HG02642 (cell line): ENCODE measurements at regions not wholly inside any gene's neighbourhood (a gene's known extent, or its start where the extent isn't known, plus 50 kb on each side); places are given as distances from the start of the nearest gene placed in this dataset.
"Not testable (repeated sequence)": the region's sequence is repeated elsewhere in the genome, so short reads cannot be mapped to it uniquely, and the experiment has no call there.

ENCODE experiments used
- ATAC-seq: cut with Tn5 transposase; IDR thresholded peaks from one replicate; pipeline ENCODE4 v1.9.1; 2021; ENCODE audit warnings: mild to moderate bottlenecking; ENCODE audit not compliant: unreplicated experiment, poor library complexity

GRCh38 chr2:19111354-19111753, 247.1 kb downstream of the OSR1 start:
- ATAC-seq = no peak

- no peak for ATAC-seq
Observed at GRCh38 chr2:19109518-19109917, 248.9 kb downstream of the OSR1 start.

- no peak for ATAC-seq
Observed at GRCh38 chr2:19106376-19106775, 252.0 kb downstream of the OSR1 start.

- ATAC-seq = no peak
Observed at GRCh38 chr2:19104503-19104902, 253.9 kb downstream of the OSR1 start.

- ATAC-seq = no peak
Observed at GRCh38 chr2:19102696-19103423, 255.6 kb downstream of the OSR1 start.

- no peak for ATAC-seq
Observed at GRCh38 chr2:19101968-19102367, 256.5 kb downstream of the OSR1 start.

- no peak for ATAC-seq
Observed at GRCh38 chr2:19100570-19100969, 257.9 kb downstream of the OSR1 start.

- ATAC-seq = no peak
Observed at GRCh38 chr2:19099181-19099580, 259.2 kb downstream of the OSR1 start.

GRCh38 chr2:19098467-19099160, 259.8 kb downstream of the OSR1 start:
- ATAC-seq = no peak

GRCh38 chr2:19089476-19089875, 268.9 kb downstream of the OSR1 start:
- ATAC-seq = not testable (repeated sequence)

- ATAC-seq = no peak
Observed at GRCh38 chr2:19086231-19086651, 272.2 kb downstream of the OSR1 start.

- ATAC-seq = no peak
Observed at GRCh38 chr2:19078709-19079108, 279.7 kb downstream of the OSR1 start.

GRCh38 chr2:19073522-19073921, 284.9 kb downstream of the OSR1 start:
- no peak for ATAC-seq

GRCh38 chr2:19072161-19072560, 286.3 kb downstream of the OSR1 start:
- no peak for ATAC-seq

GRCh38 chr2:19070886-19071285, 287.5 kb downstream of the OSR1 start:
- no peak for ATAC-seq

GRCh38 chr2:19068206-19068605, 290.2 kb downstream of the OSR1 start:
- no peak for ATAC-seq

- no peak for ATAC-seq
Observed at GRCh38 chr2:19062370-19062769, 296.1 kb downstream of the OSR1 start.

GRCh38 chr2:19059076-19059475, 299.3 kb downstream of the OSR1 start:
- no peak for ATAC-seq

GRCh38 chr2:19051203-19051831, 307.1 kb downstream of the OSR1 start:
- no peak for ATAC-seq

- ATAC-seq = no peak
Observed at GRCh38 chr2:19050354-19050753, 308.1 kb downstream of the OSR1 start.

- no peak for ATAC-seq
Observed at GRCh38 chr2:19048593-19049266, 309.7 kb downstream of the OSR1 start.
